Peyer's patch (tissue), 4 donors: ENCODE measurements at regions not wholly inside any gene's neighbourhood (a gene's known extent, or its start where the extent isn't known, plus 50 kb on each side); places are given as distances from the start of the nearest gene placed in this dataset.

Experiments used
- DNase-seq, 3 donors: peaks; one replicate each; pipeline ENCODE4 v3.0.0-alpha.2; 2017 to 2019
- H3K27ac ChIP-seq, 4 donors: fragments of 200-600 bp; sonication (generic); one replicate each; pipeline ENCODE4 v1.5.1; 2016 to 2019
- H3K27me3 ChIP-seq, 2 donors: fragments of 200-600 bp; sonication (generic); one replicate each; pipeline ENCODE4 v1.5.1; 2019
- H3K36me3 ChIP-seq, 3 donors: fragments of 200-600 bp; sonication (generic); one replicate each; pipeline ENCODE4 v1.5.1; 2016 to 2019
- H3K4me1 ChIP-seq, 4 donors: fragments of 200-600 bp; sonication (generic); one replicate each; pipeline ENCODE4 v1.5.1; 2016 to 2019
- H3K4me3 ChIP-seq, 4 donors: fragments of 200-600 bp; sonication (generic); 1 replicate in 3 of 4; 2 replicates in 1 of 4; pipeline ENCODE4 v1.5.1; 2016 to 2019; ENCODE audit warnings: mild to moderate bottlenecking in 1 of 4
- H3K9me3 ChIP-seq, 4 donors: fragments of 200-600 bp; sonication (generic); one replicate each; pipeline ENCODE4 v1.5.1; 2016 to 2019; ENCODE audit warnings: mild to moderate bottlenecking in 1 of 4
- CTCF ChIP-seq, 6 experiments: fragments of 450-650 bp in 4 of 6; fragments of 200-600 bp in 2 of 6; sonication (generic) in 1 of 6; IDR thresholded peaks; one replicate each; pipeline ENCODE4 v1.5.1; 2017 to 2019; ENCODE audit warnings: antibody characterized with exemption in 6 of 6, mild to moderate bottlenecking in 3 of 6, moderate library complexity in 1 of 6
- POLR2A ChIP-seq, 2 donors: fragments of 450-650 bp; IDR thresholded peaks; one replicate each; pipeline ENCODE4 v1.5.1; 2017; ENCODE audit warnings: antibody characterized with exemption in 2 of 2, mild to moderate bottlenecking in 2 of 2, moderate library complexity in 2 of 2

- Histone ChIP-seq H3K9me3 (no peaks in the 10 kb centered on the region), H3K4me1 (peaks cover 0 to 9% (median 0%) of the 10 kb centered on the region in 4 donors), H3K36me3 (no peaks in the 10 kb centered on the region), H3K27ac (no peak overlapping the region), H3K4me3 (no peak overlapping the region), H3K27me3 (no peaks in the 10 kb centered on the region)
- TF ChIP-seq POLR2A (IDR thresholded peaks at IDR 0.05) (no peak), CTCF (IDR thresholded peaks at IDR 0.05) (no peak)
- DNase-seq, result no peak
Observed at GRCh38 chr10:121248266-121248665, 350.0 kb downstream of the FGFR2 start.

- Histone ChIP-seq H3K9me3 (no peaks in the 10 kb centered on the region), H3K36me3 (no peaks in the 10 kb centered on the region), H3K4me3 (no peak overlapping the region), H3K27ac (no peak overlapping the region), H3K27me3 (no peaks in the 10 kb centered on the region), H3K4me1 (no peaks in the 10 kb centered on the region)
- no peak for TF ChIP-seq POLR2A (IDR thresholded peaks at IDR 0.05)
- TF ChIP-seq CTCF (IDR thresholded peaks at IDR 0.05), result no peak
- DNase-seq, result no peak
Observed at GRCh38 chr10:121250995-121251764, 347.1 kb downstream of the FGFR2 start.

GRCh38 chr10:121252756-121253155 is 345.5 kb downstream of the FGFR2 start:
- Histone ChIP-seq H3K4me3 (no peak overlapping the region), H3K27ac (no peak overlapping the region), H3K4me1 (no peaks in the 10 kb centered on the region), H3K27me3 (no peaks in the 10 kb centered on the region), H3K36me3 (no peaks in the 10 kb centered on the region), H3K9me3 (no peaks in the 10 kb centered on the region)
- TF ChIP-seq CTCF (IDR thresholded peaks at IDR 0.05) (no peak), POLR2A (IDR thresholded peaks at IDR 0.05) (no peak)
- no peak for DNase-seq

GRCh38 chr10:121260377-121260776 is 337.9 kb downstream of the FGFR2 start:
- DNase-seq, result no peak
- H3K9me3 ChIP-seq, result no peaks in the 10 kb centered on the region
- no peak overlapping the region for H3K27ac ChIP-seq
- H3K27me3 ChIP-seq, result no peaks in the 10 kb centered on the region
- H3K36me3 ChIP-seq, result no peaks in the 10 kb centered on the region
- no peak for TF ChIP-seq CTCF (IDR thresholded peaks at IDR 0.05)
- no peak for TF ChIP-seq POLR2A (IDR thresholded peaks at IDR 0.05)
- peaks cover 0 to 4% (median 0%) of the 10 kb centered on the region in 4 donors for H3K4me1 ChIP-seq
- H3K4me3 ChIP-seq, result no peak overlapping the region

GRCh38 chr10:121261665-121262064 is 336.6 kb downstream of the FGFR2 start:
- no peak overlapping the region for H3K27ac ChIP-seq

More at GRCh38 chr10:121261665-121262064, 336.6 kb downstream of the FGFR2 start:
- H3K36me3 ChIP-seq, result no peaks in the 10 kb centered on the region
- H3K4me3 ChIP-seq, result no peak overlapping the region
- no peaks in the 10 kb centered on the region for H3K27me3 ChIP-seq
- TF ChIP-seq POLR2A (IDR thresholded peaks at IDR 0.05) (no peak), CTCF (IDR thresholded peaks at IDR 0.05) (no peak)
- DNase-seq, result no peak
- H3K4me1 ChIP-seq, result peaks cover 0 to 4% (median 0%) of the 10 kb centered on the region in 4 donors
- no peaks in the 10 kb centered on the region for H3K9me3 ChIP-seq
